NOMO-1 (cell line): ENCODE measurements at regions not wholly inside any gene's neighbourhood (a gene's known extent, or its start where the extent isn't known, plus 50 kb on each side); places are given as distances from the start of the nearest gene placed in this dataset.
"Not testable (repeated sequence)": the region's sequence is repeated elsewhere in the genome, so short reads cannot be mapped to it uniquely, and the experiment has no call there.

Experiments
- DNase-seq, 2 experiments: peaks; one replicate each; lab custom pipeline; 2025; ENCODE audit not compliant: unreplicated experiment in 2 of 2; lab: John Stamatoyannopoulos, UW

GRCh38 chr2:175293195-175293594 is 111.7 kb upstream of the ATP5MC3 start:
- no peak for DNase-seq

GRCh38 chr2:175282886-175283285 is 101.4 kb upstream of the ATP5MC3 start:
- DNase-seq, result no peak

GRCh38 chr2:175282300-175282699 is 100.8 kb upstream of the ATP5MC3 start:
- DNase-seq, result peak in 1 of 2 experiments; percentile 34

- DNase-seq, result no peak
These were observed 96.3 kb upstream of the ATP5MC3 start for GRCh38 chr2:175277772-175278171.

GRCh38 chr2:175275539-175275938 is 94.0 kb upstream of the ATP5MC3 start:
- no peak for DNase-seq

GRCh38 chr2:175259164-175259563 is 77.7 kb upstream of the ATP5MC3 start:
- DNase-seq, result no peak

- no peak for DNase-seq
These were observed 75.5 kb upstream of the ATP5MC3 start for GRCh38 chr2:175256806-175257585.

GRCh38 chr2:175256391-175256790 is 74.9 kb upstream of the ATP5MC3 start:
- not testable (repeated sequence) for DNase-seq

GRCh38 chr2:175253871-175254270 is 72.4 kb upstream of the ATP5MC3 start:
- DNase-seq, result no peak

- peak in 1 of 2 experiments; percentile 29 for DNase-seq
These were observed 70.0 kb upstream of the ATP5MC3 start for GRCh38 chr2:175251425-175252041.

GRCh38 chr2:175247159-175247558 is 65.6 kb upstream of the ATP5MC3 start:
- no peak for DNase-seq

GRCh38 chr2:175244697-175245096 is 63.2 kb upstream of the ATP5MC3 start:
- no peak for DNase-seq

- DNase-seq, result no peak
These were observed 60.2 kb upstream of the ATP5MC3 start for GRCh38 chr2:175241691-175242090.

GRCh38 chr2:175240033-175240432 is 58.5 kb upstream of the ATP5MC3 start:
- not testable (repeated sequence) for DNase-seq

GRCh38 chr2:175236930-175237329 is 55.4 kb upstream of the ATP5MC3 start:
- DNase-seq, result no peak

- DNase-seq, result peak in 1 of 2 experiments; percentile 43
These were observed 53.1 kb upstream of the ATP5MC3 start for GRCh38 chr2:175234650-175235049.

GRCh38 chr2:175234153-175234552 is 52.6 kb upstream of the ATP5MC3 start:
- DNase-seq, result no peak

- DNase-seq, result no peak
These were observed 51.7 kb upstream of the ATP5MC3 start for GRCh38 chr2:175233135-175233719.
